Endothelial cell of umbilical vein (primary cell): ENCODE measurements at regions not wholly inside any gene's neighbourhood (a gene's known extent, or its start where the extent isn't known, plus 50 kb on each side); places are given as distances from the start of the nearest gene placed in this dataset.

Source experiments
- BruUV-seq: library from RNA; stranded (reverse); fragments of 400-500 nt; replicated peaks from 2 replicates; lab custom pipeline; 2021; lab: Mats Ljungman, UMichigan
- CTCF ChIA-PET: fragments of 300-600, 350-600 bp; sonication (Branson Sonifier 250); formaldehyde crosslinking; loops from one replicate; lab custom pipeline; 2021; ENCODE audit warnings: antibody characterized with exemption, inconsistent platforms; lab: Charles Lee
- POLR2A ChIA-PET: fragments of 300-600, 350-600 bp; sonication (Branson Sonifier 250); formaldehyde crosslinking; loops from one replicate; lab custom pipeline; 2021; ENCODE audit warnings: antibody characterized with exemption, inconsistent platforms; lab: Charles Lee
- DNase-seq: peaks from one replicate; pipeline ENCODE4 v3.0.0-alpha.2; 2011; ENCODE audit warnings: low read depth, low spot score
- FAIRE-seq: peaks from 2 replicates; lab custom pipeline; 2011; peaks lifted over from hg19 to GRCh38; lab: Jason Lieb, UNC
- H2AFZ ChIP-seq: 2 replicates; pipeline ENCODE4 v1.6.0; 2012; ENCODE audit warnings: low read depth, low read length, control low read depth, inconsistent platforms
- H3K27ac ChIP-seq: 2 replicates; pipeline ENCODE4 v1.5.1; 2011; ENCODE audit warnings: low read depth, mild to moderate bottlenecking, control low read depth, low read length, moderate library complexity; ENCODE audit not compliant: insufficient read depth
- H3K27me3 ChIP-seq, 2 experiments: 2 replicates each; pipeline versions ENCODE4 v1.6.0 to v1.6.1; 2011; ENCODE audit warnings: low read length in 2 of 2, mixed read lengths in 1 of 2; ENCODE audit not compliant: control insufficient read depth in 2 of 2, insufficient read depth in 2 of 2
- H3K36me3 ChIP-seq, 2 experiments: 2 replicates in 1 of 2; 3 replicates in 1 of 2; pipeline ENCODE4 v1.5.1; 2011; ENCODE audit warnings: low read length in 2 of 2, mild to moderate bottlenecking in 1 of 2, moderate library complexity in 1 of 2; ENCODE audit not compliant: control insufficient read depth in 2 of 2, insufficient read depth in 2 of 2; ENCODE audit errors: extremely low read depth in 1 of 2
- H3K4me1 ChIP-seq: 3 replicates; pipeline ENCODE4 v1.5.1; 2011; ENCODE audit warnings: mild to moderate bottlenecking, low read length; ENCODE audit not compliant: control insufficient read depth, insufficient read depth; ENCODE audit errors: extremely low read depth
- H3K4me2 ChIP-seq: 2 replicates; pipeline ENCODE4 v1.6.1; 2011; ENCODE audit warnings: low read length, control low read depth, mixed read lengths; ENCODE audit not compliant: insufficient read depth
- H3K4me3 ChIP-seq, 3 experiments: fragments of 200-600 bp in 1 of 3; sonication (generic), shearing (Covaris generic) in 1 of 3; replicated peaks in 1 of 3; 2 replicates each; pipeline ENCODE4 v1.5.1; 2011 to 2016; ENCODE audit warnings: control low read depth in 3 of 3, low read length in 3 of 3, mild to moderate bottlenecking in 2 of 3, inconsistent platforms in 1 of 3, low read depth in 1 of 3, moderate library complexity in 1 of 3; ENCODE audit not compliant: insufficient read depth in 1 of 3
- H3K79me2 ChIP-seq: 2 replicates; pipeline ENCODE4 v1.6.0; 2012; ENCODE audit warnings: low read length, inconsistent platforms; ENCODE audit not compliant: control insufficient read depth, insufficient read depth
- H3K9ac ChIP-seq: replicated peaks from 2 replicates; pipeline ENCODE3; 2011; ENCODE audit warnings: low read length, control low read depth; ENCODE audit not compliant: insufficient read depth; ENCODE audit errors: extremely low read depth
- H3K9me1 ChIP-seq: replicated peaks from 3 replicates; pipeline ENCODE4 v1.6.0; 2011; ENCODE audit warnings: mild to moderate bottlenecking, low read length; ENCODE audit not compliant: control insufficient read depth, insufficient read depth; ENCODE audit errors: extremely low read depth
- H3K9me3 ChIP-seq: replicated peaks from 2 replicates; pipeline ENCODE4 v1.5.1; 2012; ENCODE audit warnings: low read length, inconsistent platforms; ENCODE audit not compliant: control insufficient read depth, insufficient read depth
- H4K20me1 ChIP-seq: replicated peaks from 2 replicates; pipeline ENCODE3; 2011; ENCODE audit warnings: mild to moderate bottlenecking, low read length; ENCODE audit not compliant: control insufficient read depth, insufficient read depth; ENCODE audit errors: extremely low read depth
- CTCF ChIP-seq, 2 donors: IDR thresholded peaks; 1 replicate in 1 of 2; 2 replicates in 1 of 2; pipeline ENCODE4 v1.5.1; 2011; ENCODE audit warnings: low read length in 2 of 2, mild to moderate bottlenecking in 2 of 2, moderate library complexity in 2 of 2, control low read depth in 1 of 2, inconsistent platforms in 1 of 2, low read depth in 1 of 2; ENCODE audit not compliant: insufficient read depth in 1 of 2; ENCODE audit errors: extremely low read depth in 1 of 2
- EZH2 ChIP-seq: IDR thresholded peaks from 2 replicates; pipeline ENCODE4 v1.6.1; 2012; ENCODE audit warnings: borderline replicate concordance, low read depth, mild to moderate bottlenecking, moderate library complexity, low read length, inconsistent platforms; ENCODE audit not compliant: severe bottlenecking
- FOS ChIP-seq: IDR thresholded peaks from 2 replicates; pipeline ENCODE4 v1.6.1; 2011; ENCODE audit warnings: mild to moderate bottlenecking, low read length, moderate library complexity, borderline replicate concordance; ENCODE audit not compliant: insufficient read depth
- GATA2 ChIP-seq: IDR thresholded peaks from 2 replicates; pipeline ENCODE4 v1.7.0; 2011; ENCODE audit warnings: low read depth, mild to moderate bottlenecking, moderate library complexity, mixed read lengths, low read length; ENCODE audit not compliant: insufficient read length, insufficient read depth
- JUN ChIP-seq: IDR thresholded peaks from 2 replicates; pipeline ENCODE4 v1.6.1; 2011; ENCODE audit warnings: borderline replicate concordance, low read depth; ENCODE audit not compliant: insufficient read length, insufficient read depth
- MAX ChIP-seq: IDR thresholded peaks from 2 replicates; pipeline ENCODE4 v1.6.1; 2011; ENCODE audit not compliant: insufficient read depth, insufficient read length
- MYC ChIP-seq: IDR thresholded peaks from one replicate; pipeline ENCODE4 v1.6.1; 2011; ENCODE audit warnings: mild to moderate bottlenecking, low read depth, low read length
- POLR2A ChIP-seq: IDR thresholded peaks from 2 replicates; pipeline ENCODE4 v1.6.1; 2012; ENCODE audit warnings: low read depth, mild to moderate bottlenecking, control low read depth, low read length
- POLR2AphosphoS5 ChIP-seq: IDR thresholded peaks from 2 replicates; pipeline ENCODE4 v1.6.1; 2012; ENCODE audit warnings: low read depth, mild to moderate bottlenecking, control low read depth, low read length, moderate library complexity; ENCODE audit not compliant: insufficient read depth
- dilution Hi-C: fragments of 300-500 bp; cut with MboI; formaldehyde crosslinking; loops from one replicate; pipeline ENCODE4 v1.15.0; 2019; ENCODE audit warnings: low sequenced_read_pairs; ENCODE audit not compliant: extremely low pct_ligation_motif_present
- intact Hi-C: fragments of 100-400 bp; cut with micrococcal nuclease; formaldehyde crosslinking; loops from one replicate; pipeline ENCODE4 v1.10.0; 2022

DNA sequence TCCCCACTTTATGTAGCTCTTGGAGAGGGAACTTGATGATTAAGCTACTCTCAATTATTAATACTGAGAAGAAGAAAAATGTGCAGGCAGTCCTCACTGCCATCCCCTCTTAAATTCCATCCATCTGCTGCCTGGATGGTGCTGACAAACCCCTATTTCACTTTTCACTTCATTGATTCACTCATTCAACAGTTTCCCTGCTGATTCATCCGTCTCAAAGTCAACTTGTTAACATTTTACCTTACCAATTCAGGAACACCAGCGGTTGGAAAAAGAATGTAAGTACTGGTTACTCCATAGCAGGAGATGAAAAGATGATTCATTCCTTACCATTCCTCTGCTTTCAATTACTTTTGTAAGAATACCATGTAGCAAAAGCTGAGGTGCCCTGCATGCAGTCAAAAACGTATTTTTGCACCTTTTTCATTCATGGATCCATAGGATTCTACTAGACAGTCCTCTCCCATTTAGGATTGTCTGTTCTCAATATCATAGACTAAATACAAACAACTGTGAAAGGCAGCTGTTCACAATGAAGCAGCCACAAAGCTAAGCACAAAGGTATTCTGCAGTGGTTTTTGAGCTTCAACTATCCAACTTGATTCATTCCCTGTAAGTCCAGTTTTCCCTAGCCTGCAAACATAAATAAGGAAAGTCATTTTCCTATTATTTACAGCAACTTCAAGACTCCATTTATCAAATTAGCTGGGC lies 262.0 kb downstream of the MREG start:
- H3K36me3 ChIP-seq, result peaks cover 0 to 37% of the 10 kb centered on the region in 2 experiments
- H3K4me1 ChIP-seq, result peaks cover 5% of the 10 kb centered on the region
- TF ChIP-seq MAX, result no peak
- no peak for TF ChIP-seq POLR2AphosphoS5
- TF ChIP-seq JUN, result no peak
- TF ChIP-seq FOS, result no peak
- no peak for TF ChIP-seq POLR2A
- H3K4me3 ChIP-seq, result no peak overlapping the region
- H3K4me2 ChIP-seq, result no peak overlapping the region
- no peak for DNase-seq
- dilution Hi-C loops, result no loop called here
- H4K20me1 ChIP-seq, result no peaks in the 10 kb centered on the region
- intact Hi-C loops, result no loop called here
- ChIA-PET CTCF (interaction anchor here (0.7 to 0.9 kb wide), 2 partner anchors 32 to 83 kb away, joined by 3 to 4 read pairs; no protein-coding TSS in a partner anchor), POLR2A (no interaction called here)
- no TSS peak for BruUV-seq
- no peaks in the 10 kb centered on the region for H3K27me3 ChIP-seq
- H3K9me3 ChIP-seq, result no peaks in the 10 kb centered on the region
- H3K79me2 ChIP-seq, result no peaks in the 10 kb centered on the region
- FAIRE-seq, result no peak
- no peak overlapping the region for H2AFZ ChIP-seq
- no peaks in the 10 kb centered on the region for H3K9me1 ChIP-seq
- H3K27ac ChIP-seq, result no peak overlapping the region
- no peak overlapping the region for H3K9ac ChIP-seq

DNA sequence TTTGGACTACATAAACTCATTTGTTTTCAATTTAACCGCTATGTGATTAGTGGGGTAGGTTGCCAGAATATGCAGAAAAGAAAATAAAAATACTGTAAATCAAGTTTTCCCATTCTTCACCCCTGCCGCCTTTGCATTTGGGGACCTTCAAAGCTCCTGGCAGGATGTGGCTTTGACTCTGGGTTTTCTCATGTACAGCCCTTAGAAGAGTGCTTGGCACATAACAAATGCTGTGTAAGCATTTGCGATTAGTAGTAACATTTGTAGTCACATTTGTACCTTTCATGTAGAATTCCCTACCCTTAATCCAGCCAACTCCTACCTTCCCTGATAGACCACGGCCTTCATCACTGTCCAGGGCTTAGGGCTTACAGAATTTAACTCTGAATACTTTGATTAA lies 262.6 kb downstream of the MREG start:
- dilution Hi-C loops, result no loop called here
- no peaks in the 10 kb centered on the region for H3K4me1 ChIP-seq
- H3K36me3 ChIP-seq, result peaks cover 0 to 42% of the 10 kb centered on the region in 2 experiments
- ChIA-PET POLR2A (no interaction called here), CTCF (interaction anchor here (0.9 kb wide), 1 partner anchor 32 kb away, joined by 3 read pairs; no protein-coding TSS in a partner anchor)
- H4K20me1 ChIP-seq, result no peaks in the 10 kb centered on the region
- no peaks in the 10 kb centered on the region for H3K27me3 ChIP-seq
- intact Hi-C loops, result no loop called here
- TF ChIP-seq POLR2AphosphoS5 (no peak), JUN (no peak), POLR2A (no peak), GATA2 (no peak), CTCF (IDR thresholded peaks at IDR 0.05; ENCODE audit: extremely low read depth in 1 of 2, insufficient read depth in 1 of 2, low read depth in 1 of 2, low read length in 2 of 2) (no peak), FOS (no peak), EZH2 (no peak), MYC (no peak), MAX (no peak)
- BruUV-seq, result no TSS peak
- no peak overlapping the region for H3K4me3 ChIP-seq
- H3K79me2 ChIP-seq, result no peaks in the 10 kb centered on the region
- no peak for FAIRE-seq
- H3K9me1 ChIP-seq, result no peaks in the 10 kb centered on the region
- DNase-seq, result no peak
- no peak overlapping the region for H2AFZ ChIP-seq
- no peaks in the 10 kb centered on the region for H3K9me3 ChIP-seq
- no peak overlapping the region for H3K9ac ChIP-seq
- no peak overlapping the region for H3K4me2 ChIP-seq
- no peak overlapping the region for H3K27ac ChIP-seq
